ENCODE measurements at regions not wholly inside any gene's neighbourhood (a gene's known extent, or its start where the extent isn't known, plus 50 kb on each side); places are given as distances from the start of the nearest gene placed in this dataset.

- no peak for TF ChIP-seq CTCF (IDR thresholded peaks at IDR 0.05)
- no peaks in the 10 kb centered on the region for H3K4me1 ChIP-seq
- intact Hi-C loops (cut with DNase I): no loop called here
- no peaks in the 10 kb centered on the region for H3K36me3 ChIP-seq (ENCODE audit: insufficient read depth in 1 of 2, low read depth in 1 of 2)
- no peaks in the 10 kb centered on the region for H3K27me3 ChIP-seq (ENCODE audit: insufficient read depth in 3 of 3, low read length in 2 of 3)
- WGBS, 3 donors: 44 to 66% (median 64%) methylated on average over 5 of the region's 5 CpGs
- no peaks in the 10 kb centered on the region for H3K9me3 ChIP-seq
- no peak for DNase-seq
- H3K27ac ChIP-seq: no peak overlapping the region
- no peak for ATAC-seq
- H3K4me3 ChIP-seq: no peak overlapping the region
Measured at GRCh38 chr7:50865450-50865849, 82.8 kb upstream of the GRB10 start.

GRCh38 chr7:50864694-50865093 is 82.0 kb upstream of the GRB10 start:
- WGBS, 3 donors: 55 to 61% (median 60%) methylated on average over 4 of the region's 4 CpGs
- Histone ChIP-seq H3K27me3 (ENCODE audit: insufficient read depth in 3 of 3, low read length in 2 of 3) (no peaks in the 10 kb centered on the region), H3K4me3 (no peak overlapping the region), H3K27ac (no peak overlapping the region), H3K36me3 (ENCODE audit: insufficient read depth in 1 of 2, low read depth in 1 of 2) (no peaks in the 10 kb centered on the region), H3K9me3 (no peaks in the 10 kb centered on the region), H3K4me1 (no peaks in the 10 kb centered on the region)
- DNase-seq (no peak), ATAC-seq (no peak)
- intact Hi-C loops (cut with DNase I): no loop called here
- no peak for TF ChIP-seq CTCF (IDR thresholded peaks at IDR 0.05)

GRCh38 chr7:50863053-50863452 is 80.4 kb upstream of the GRB10 start:
- H3K27me3 ChIP-seq (ENCODE audit: insufficient read depth in 3 of 3, low read length in 2 of 3): no peaks in the 10 kb centered on the region
- no peak for DNase-seq
- H3K4me1 ChIP-seq: no peaks in the 10 kb centered on the region
- intact Hi-C loops (cut with DNase I): no loop called here
- H3K36me3 ChIP-seq (ENCODE audit: insufficient read depth in 1 of 2, low read depth in 1 of 2): no peaks in the 10 kb centered on the region
- no peak for TF ChIP-seq CTCF (IDR thresholded peaks at IDR 0.05)
- no peak overlapping the region for H3K27ac ChIP-seq
- ATAC-seq: no peak
- no peak overlapping the region for H3K4me3 ChIP-seq
- 62 to 96% (median 80%) methylated on average over 3 of the region's 3 CpGs for WGBS, 3 donors
- no peaks in the 10 kb centered on the region for H3K9me3 ChIP-seq

GRCh38 chr7:50862302-50862701 is 79.6 kb upstream of the GRB10 start:
- no peaks in the 10 kb centered on the region for H3K4me1 ChIP-seq
- no peaks in the 10 kb centered on the region for H3K36me3 ChIP-seq (ENCODE audit: insufficient read depth in 1 of 2, low read depth in 1 of 2)
- intact Hi-C loops (cut with DNase I): no loop called here
- TF ChIP-seq CTCF (IDR thresholded peaks at IDR 0.05): no peak
- no peak overlapping the region for H3K27ac ChIP-seq
- H3K9me3 ChIP-seq: no peaks in the 10 kb centered on the region
- 77 to 82% (median 79%) methylated on average over 1 of the region's 1 CpG for WGBS, 3 donors
- no peak overlapping the region for H3K4me3 ChIP-seq
- ATAC-seq: no peak
- H3K27me3 ChIP-seq (ENCODE audit: insufficient read depth in 3 of 3, low read length in 2 of 3): no peaks in the 10 kb centered on the region
- no peak for DNase-seq

- no peaks in the 10 kb centered on the region for H3K36me3 ChIP-seq (ENCODE audit: insufficient read depth in 1 of 2, low read depth in 1 of 2)
- H3K4me1 ChIP-seq: no peaks in the 10 kb centered on the region
- TF ChIP-seq CTCF (IDR thresholded peaks at IDR 0.05): no peak
- no peaks in the 10 kb centered on the region for H3K9me3 ChIP-seq
- WGBS, 3 donors: 67 to 79% (median 72%) methylated on average over 2 of the region's 2 CpGs
- H3K4me3 ChIP-seq: no peak overlapping the region
- intact Hi-C loops (cut with DNase I): no loop called here
- DNase-seq (no peak), ATAC-seq (no peak)
- H3K27me3 ChIP-seq (ENCODE audit: insufficient read depth in 3 of 3, low read length in 2 of 3): no peaks in the 10 kb centered on the region
- no peak overlapping the region for H3K27ac ChIP-seq
Measured at GRCh38 chr7:50860598-50860997, 77.9 kb upstream of the GRB10 start.
